ENCODE measurements at regions not wholly inside any gene's neighbourhood (a gene's known extent, or its start where the extent isn't known, plus 50 kb on each side); places are given as distances from the start of the nearest gene placed in this dataset.

DNA sequence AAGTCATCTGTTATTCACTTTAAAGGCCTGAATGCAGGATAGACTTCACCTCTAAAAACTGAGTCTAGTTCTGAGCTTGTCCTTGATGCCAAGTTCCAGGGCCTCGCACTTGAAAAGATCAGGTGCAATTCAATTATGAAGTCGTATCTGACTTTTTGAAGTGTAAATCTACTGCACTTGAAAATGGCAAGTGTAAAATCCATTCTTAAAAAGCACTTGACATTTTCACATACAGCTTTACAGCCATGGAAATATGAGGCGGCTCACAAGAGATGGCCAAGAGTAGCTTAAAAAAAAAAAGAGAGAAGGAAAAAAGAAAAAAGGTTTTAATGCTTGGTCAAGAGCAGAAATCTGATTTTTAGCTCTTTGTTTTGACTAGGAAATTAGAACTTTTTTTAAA lies 172.5 kb downstream of the GXYLT1 start:
- H3K9me2 ChIP-seq (replicated peaks; ENCODE audit: low read depth, low read length): no peaks in the 10 kb centered on the region
- H3K4me2 ChIP-seq (ENCODE audit: low read depth, low read length, poor library complexity, severe bottlenecking): no peak overlapping the region

GRCh38 chr12:41970744-41971143 lies 173.9 kb downstream of the GXYLT1 start:
- H3K9me2 ChIP-seq (replicated peaks; ENCODE audit: low read depth, low read length): no peaks in the 10 kb centered on the region
- H3K4me3 ChIP-seq (ENCODE audit: low read length, poor library complexity, severe bottlenecking): no peak overlapping the region
- no peaks in the 10 kb centered on the region for H3K9me3 ChIP-seq (ENCODE audit: insufficient read depth, low read depth, low read length)
- no peak overlapping the region for H3K4me2 ChIP-seq (ENCODE audit: low read depth, low read length, poor library complexity, severe bottlenecking)
- H3K79me2 ChIP-seq (ENCODE audit: insufficient read depth, low read length): no peaks in the 10 kb centered on the region
- no peaks in the 10 kb centered on the region for H4K20me1 ChIP-seq (ENCODE audit: insufficient read depth, low read length, poor library complexity, severe bottlenecking)
- TF ChIP-seq, protein P1, sequence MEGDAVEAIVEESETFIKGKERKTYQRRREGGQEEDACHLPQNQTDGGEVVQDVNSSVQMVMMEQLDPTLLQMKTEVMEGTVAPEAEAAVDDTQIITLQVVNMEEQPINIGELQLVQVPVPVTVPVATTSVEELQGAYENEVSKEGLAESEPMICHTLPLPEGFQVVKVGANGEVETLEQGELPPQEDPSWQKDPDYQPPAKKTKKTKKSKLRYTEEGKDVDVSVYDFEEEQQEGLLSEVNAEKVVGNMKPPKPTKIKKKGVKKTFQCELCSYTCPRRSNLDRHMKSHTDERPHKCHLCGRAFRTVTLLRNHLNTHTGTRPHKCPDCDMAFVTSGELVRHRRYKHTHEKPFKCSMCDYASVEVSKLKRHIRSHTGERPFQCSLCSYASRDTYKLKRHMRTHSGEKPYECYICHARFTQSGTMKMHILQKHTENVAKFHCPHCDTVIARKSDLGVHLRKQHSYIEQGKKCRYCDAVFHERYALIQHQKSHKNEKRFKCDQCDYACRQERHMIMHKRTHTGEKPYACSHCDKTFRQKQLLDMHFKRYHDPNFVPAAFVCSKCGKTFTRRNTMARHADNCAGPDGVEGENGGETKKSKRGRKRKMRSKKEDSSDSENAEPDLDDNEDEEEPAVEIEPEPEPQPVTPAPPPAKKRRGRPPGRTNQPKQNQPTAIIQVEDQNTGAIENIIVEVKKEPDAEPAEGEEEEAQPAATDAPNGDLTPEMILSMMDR (conservative IDR thresholded peaks at IDR 0.05; ENCODE audit: low read length): no peak
- no peak for TF ChIP-seq EZH2phosphoT487 (IDR thresholded peaks at IDR 0.05; ENCODE audit: borderline replicate concordance)
- no peak overlapping the region for H3K9ac ChIP-seq (ENCODE audit: low read depth, low read length, poor library complexity, severe bottlenecking)
- H3F3A ChIP-seq (ENCODE audit: low read depth): no peaks in the 10 kb centered on the region
- no peaks in the 10 kb centered on the region for H3K27me3 ChIP-seq (ENCODE audit: insufficient read depth, low read length, poor library complexity, severe bottlenecking)
- H2AFZ ChIP-seq (ENCODE audit: low read length): no peak overlapping the region
- H3K4me1 ChIP-seq (ENCODE audit: insufficient read depth, low read length, poor library complexity, severe bottlenecking): no peaks in the 10 kb centered on the region
- H3K36me3 ChIP-seq (ENCODE audit: insufficient read depth, low read length): no peaks in the 10 kb centered on the region

More for the DNA sequence above, 172.5 kb downstream of the GXYLT1 start:
- no peaks in the 10 kb centered on the region for H3K79me2 ChIP-seq (ENCODE audit: insufficient read depth, low read length)
- H3K4me1 ChIP-seq (ENCODE audit: insufficient read depth, low read length, poor library complexity, severe bottlenecking): no peaks in the 10 kb centered on the region
- H3K4me3 ChIP-seq (ENCODE audit: low read length, poor library complexity, severe bottlenecking): no peak overlapping the region
- H3F3A ChIP-seq (ENCODE audit: low read depth): no peaks in the 10 kb centered on the region
- H3K36me3 ChIP-seq (ENCODE audit: insufficient read depth, low read length): no peaks in the 10 kb centered on the region
- H3K27me3 ChIP-seq (ENCODE audit: insufficient read depth, low read length, poor library complexity, severe bottlenecking): no peaks in the 10 kb centered on the region
- no peak overlapping the region for H3K9ac ChIP-seq (ENCODE audit: low read depth, low read length, poor library complexity, severe bottlenecking)
- no peak overlapping the region for H2AFZ ChIP-seq (ENCODE audit: low read length)
- H4K20me1 ChIP-seq (ENCODE audit: insufficient read depth, low read length, poor library complexity, severe bottlenecking): no peaks in the 10 kb centered on the region
- H3K9me3 ChIP-seq (ENCODE audit: insufficient read depth, low read depth, low read length): no peaks in the 10 kb centered on the region
- no peak for TF ChIP-seq EZH2phosphoT487 (IDR thresholded peaks at IDR 0.05; ENCODE audit: borderline replicate concordance)
- TF ChIP-seq, protein P1 (conservative IDR thresholded peaks at IDR 0.05; ENCODE audit: low read length): no peak

DNA sequence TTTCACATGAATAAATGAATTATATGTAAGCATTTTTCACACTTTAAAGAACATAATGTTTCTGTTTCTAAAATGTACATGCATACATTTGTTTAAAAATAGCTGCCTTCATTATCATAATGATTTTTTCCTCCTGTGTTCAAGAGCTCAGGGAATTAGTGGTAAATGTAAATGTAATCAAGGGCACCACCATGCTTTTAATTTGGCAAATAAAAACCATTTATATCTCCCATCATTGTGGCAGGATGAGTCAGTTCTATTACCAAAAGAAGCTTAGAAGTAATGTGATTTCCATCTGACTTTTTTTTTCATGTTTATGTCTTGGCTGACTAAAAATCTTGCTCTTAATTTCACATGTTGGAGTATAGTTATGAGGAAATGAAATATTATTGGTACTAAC lies 176.1 kb downstream of the GXYLT1 start:
- Histone ChIP-seq H3K4me1 (ENCODE audit: insufficient read depth, low read length, poor library complexity, severe bottlenecking) (no peaks in the 10 kb centered on the region), H3F3A (ENCODE audit: low read depth) (no peaks in the 10 kb centered on the region), H3K9me3 (ENCODE audit: insufficient read depth, low read depth, low read length) (no peaks in the 10 kb centered on the region), H2AFZ (ENCODE audit: low read length) (no peak overlapping the region), H3K36me3 (ENCODE audit: insufficient read depth, low read length) (no peaks in the 10 kb centered on the region), H3K9ac (ENCODE audit: low read depth, low read length, poor library complexity, severe bottlenecking) (no peak overlapping the region), H3K79me2 (ENCODE audit: insufficient read depth, low read length) (no peaks in the 10 kb centered on the region), H3K27me3 (ENCODE audit: insufficient read depth, low read length, poor library complexity, severe bottlenecking) (no peaks in the 10 kb centered on the region), H3K9me2 (replicated peaks; ENCODE audit: low read depth, low read length) (no peaks in the 10 kb centered on the region), H3K4me2 (ENCODE audit: low read depth, low read length, poor library complexity, severe bottlenecking) (no peak overlapping the region), H4K20me1 (ENCODE audit: insufficient read depth, low read length, poor library complexity, severe bottlenecking) (no peaks in the 10 kb centered on the region), H3K4me3 (ENCODE audit: low read length, poor library complexity, severe bottlenecking) (no peak overlapping the region)
- no peak for TF ChIP-seq EZH2phosphoT487 (IDR thresholded peaks at IDR 0.05; ENCODE audit: borderline replicate concordance)
- TF ChIP-seq, protein P1 (conservative IDR thresholded peaks at IDR 0.05; ENCODE audit: low read length): no peak

Data from Loucy (cell line).